ENCODE measurements at regions not wholly inside any gene's neighbourhood (a gene's known extent, or its start where the extent isn't known, plus 50 kb on each side); places are given as distances from the start of the nearest gene placed in this dataset.
"Not testable (repeated sequence)": the region's sequence is repeated elsewhere in the genome, so short reads cannot be mapped to it uniquely, and the experiment has no call there.

DNA sequence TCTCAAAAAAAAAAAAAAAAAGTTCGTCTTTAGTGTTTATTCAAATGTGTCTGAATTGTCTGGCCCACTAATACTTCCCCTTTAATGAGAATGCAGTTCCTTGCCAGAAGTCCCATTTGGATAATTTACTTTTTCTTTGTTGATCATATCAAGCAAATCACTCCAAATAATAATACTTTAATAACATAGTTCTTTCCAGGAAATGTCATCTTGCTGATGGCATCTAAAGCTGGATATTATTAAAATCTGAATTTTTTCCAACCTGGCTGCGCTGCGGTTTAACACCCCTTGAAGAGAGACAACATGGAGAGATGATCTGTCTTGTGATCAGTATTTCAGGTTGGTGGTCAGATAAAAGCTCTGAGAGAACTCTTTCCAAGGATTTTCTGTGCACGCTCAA lies 111.2 kb upstream of the CNKSR3 start:
- ChIA-PET POLR2A (ENCODE audit: low non-redundant PET) (no interaction called here), CTCF (no interaction called here)
- no peak for DNase-seq (ENCODE audit: low spot score)
- H3K27ac ChIP-seq = no peak overlapping the region
- TF ChIP-seq, protein P1, sequence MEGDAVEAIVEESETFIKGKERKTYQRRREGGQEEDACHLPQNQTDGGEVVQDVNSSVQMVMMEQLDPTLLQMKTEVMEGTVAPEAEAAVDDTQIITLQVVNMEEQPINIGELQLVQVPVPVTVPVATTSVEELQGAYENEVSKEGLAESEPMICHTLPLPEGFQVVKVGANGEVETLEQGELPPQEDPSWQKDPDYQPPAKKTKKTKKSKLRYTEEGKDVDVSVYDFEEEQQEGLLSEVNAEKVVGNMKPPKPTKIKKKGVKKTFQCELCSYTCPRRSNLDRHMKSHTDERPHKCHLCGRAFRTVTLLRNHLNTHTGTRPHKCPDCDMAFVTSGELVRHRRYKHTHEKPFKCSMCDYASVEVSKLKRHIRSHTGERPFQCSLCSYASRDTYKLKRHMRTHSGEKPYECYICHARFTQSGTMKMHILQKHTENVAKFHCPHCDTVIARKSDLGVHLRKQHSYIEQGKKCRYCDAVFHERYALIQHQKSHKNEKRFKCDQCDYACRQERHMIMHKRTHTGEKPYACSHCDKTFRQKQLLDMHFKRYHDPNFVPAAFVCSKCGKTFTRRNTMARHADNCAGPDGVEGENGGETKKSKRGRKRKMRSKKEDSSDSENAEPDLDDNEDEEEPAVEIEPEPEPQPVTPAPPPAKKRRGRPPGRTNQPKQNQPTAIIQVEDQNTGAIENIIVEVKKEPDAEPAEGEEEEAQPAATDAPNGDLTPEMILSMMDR (conservative IDR thresholded peaks at IDR 0.05; ENCODE audit: low read depth) = no peak

- peak; percentile 40 for DNase-seq (ENCODE audit: low spot score)
- ChIA-PET CTCF (no interaction called here), POLR2A (ENCODE audit: low non-redundant PET) (no interaction called here)
- H3K27ac ChIP-seq = no peak overlapping the region
- TF ChIP-seq, protein P1 (conservative IDR thresholded peaks at IDR 0.05; ENCODE audit: low read depth) = no peak
Observed at GRCh38 chr6:154622618-154623336, 110.4 kb upstream of the SCAF8 start.

DNA sequence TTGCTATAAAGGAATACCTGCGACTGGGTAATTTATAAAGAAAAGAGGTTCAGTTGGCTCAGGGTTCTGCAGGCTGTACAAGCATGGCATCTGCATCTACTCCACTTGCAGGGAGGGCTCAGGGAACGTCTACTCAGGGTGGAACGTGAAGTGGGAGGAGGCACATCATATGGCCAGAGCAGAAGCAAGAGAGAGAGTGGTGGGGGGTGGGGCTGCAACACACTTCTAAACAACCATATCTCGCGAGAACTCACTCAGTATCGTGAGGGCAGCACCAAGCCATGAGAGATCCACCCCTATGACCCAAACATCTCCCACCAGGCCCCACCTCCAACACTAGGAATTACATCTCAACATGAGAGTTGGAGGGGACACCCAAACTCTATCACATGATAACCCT lies 109.8 kb upstream of the SCAF8 start:
- ChIA-PET CTCF (interaction anchor here (0.7 kb wide), 1 partner anchor 43 kb away, joined by 3 read pairs; no protein-coding TSS in a partner anchor), POLR2A (ENCODE audit: low non-redundant PET) (no interaction called here)
- DNase-seq (ENCODE audit: low spot score) = no peak
- TF ChIP-seq, protein P1 (conservative IDR thresholded peaks at IDR 0.05; ENCODE audit: low read depth) = no peak
- H3K27ac ChIP-seq = no peak overlapping the region

GRCh38 chr6:154624038-154624599 lies 109.1 kb upstream of the SCAF8 start:
- TF ChIP-seq, protein P1 (conservative IDR thresholded peaks at IDR 0.05; ENCODE audit: low read depth) = no peak
- DNase-seq (ENCODE audit: low spot score) = no peak
- no peak overlapping the region for H3K27ac ChIP-seq
- POLR2A ChIA-PET (ENCODE audit: low non-redundant PET) = no interaction called here
- CTCF ChIA-PET = interaction anchor here (0.6 to 0.7 kb wide), 2 partner anchors 43 to 1896 kb away, joined by 3 to 5 read pairs; no protein-coding TSS in a partner anchor

- POLR2A ChIA-PET (ENCODE audit: low non-redundant PET); DNase-seq (ENCODE audit: low spot score); H3K27ac ChIP-seq: not testable (repeated sequence)
- CTCF ChIA-PET = interaction anchor here (0.6 to 1.4 kb wide), 2 partner anchors 51 to 1896 kb away, joined by 3 to 5 read pairs; no protein-coding TSS in a partner anchor
Observed at GRCh38 chr6:154624727-154625126, 108.5 kb upstream of the SCAF8 start.

DNA sequence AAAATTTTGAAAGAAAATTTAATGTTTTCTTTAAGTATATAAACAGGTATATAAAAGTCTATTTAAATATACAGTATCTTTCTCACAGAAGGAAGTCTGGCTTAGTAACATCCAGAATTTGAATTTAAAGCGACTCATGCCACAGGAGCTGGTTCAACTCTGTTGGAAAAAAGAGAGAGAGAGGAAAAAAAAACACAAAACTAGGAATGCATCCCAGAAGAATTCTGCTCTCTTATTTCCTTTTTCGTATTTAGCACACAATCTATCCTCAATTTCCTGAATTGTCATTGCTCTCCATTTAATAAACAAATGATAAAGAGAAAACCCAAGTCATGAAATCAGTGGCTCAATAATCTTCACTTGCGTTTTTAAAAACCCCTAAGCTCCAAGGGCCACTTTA lies 107.5 kb upstream of the SCAF8 start:
- CTCF ChIA-PET = interaction anchor here (1.4 kb wide), 1 partner anchor 50 kb away, joined by 3 read pairs; no protein-coding TSS in a partner anchor
- no peak overlapping the region for H3K27ac ChIP-seq
- TF ChIP-seq, protein P1 (conservative IDR thresholded peaks at IDR 0.05; ENCODE audit: low read depth) = no peak
- no peak for DNase-seq (ENCODE audit: low spot score)
- POLR2A ChIA-PET (ENCODE audit: low non-redundant PET) = no interaction called here

DNA sequence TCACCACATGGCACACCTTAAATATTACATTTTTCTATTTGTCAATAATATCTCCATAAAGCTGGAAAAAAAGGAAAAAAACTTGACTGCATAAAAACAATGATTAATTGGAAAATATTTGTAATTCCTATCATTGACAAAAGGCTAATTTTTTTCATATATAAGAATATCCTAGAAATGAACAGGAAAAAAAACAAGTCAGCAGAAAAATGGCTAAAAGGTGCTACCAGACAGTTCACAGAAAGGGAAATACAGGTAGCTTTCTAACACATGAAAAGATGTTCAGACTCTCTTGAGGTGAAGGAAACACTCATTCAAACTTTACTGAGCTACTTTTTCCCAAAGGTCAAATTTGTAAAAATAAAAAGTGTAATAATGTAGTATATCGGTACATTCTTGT lies 104.1 kb upstream of the SCAF8 start:
- CTCF ChIA-PET = interaction anchor here (0.6 to 1.1 kb wide), 2 partner anchors 45 to 202 kb away, joined by 3 to 4 read pairs; no protein-coding TSS in a partner anchor
- H3K27ac ChIP-seq = no peak overlapping the region
- POLR2A ChIA-PET (ENCODE audit: low non-redundant PET) = no interaction called here
- DNase-seq (ENCODE audit: low spot score) = no peak
- TF ChIP-seq, protein P1 (conservative IDR thresholded peaks at IDR 0.05; ENCODE audit: low read depth) = no peak
